ENCODE measurements at regions not wholly inside any gene's neighbourhood (a gene's known extent, or its start where the extent isn't known, plus 50 kb on each side); places are given as distances from the start of the nearest gene placed in this dataset.

DNA sequence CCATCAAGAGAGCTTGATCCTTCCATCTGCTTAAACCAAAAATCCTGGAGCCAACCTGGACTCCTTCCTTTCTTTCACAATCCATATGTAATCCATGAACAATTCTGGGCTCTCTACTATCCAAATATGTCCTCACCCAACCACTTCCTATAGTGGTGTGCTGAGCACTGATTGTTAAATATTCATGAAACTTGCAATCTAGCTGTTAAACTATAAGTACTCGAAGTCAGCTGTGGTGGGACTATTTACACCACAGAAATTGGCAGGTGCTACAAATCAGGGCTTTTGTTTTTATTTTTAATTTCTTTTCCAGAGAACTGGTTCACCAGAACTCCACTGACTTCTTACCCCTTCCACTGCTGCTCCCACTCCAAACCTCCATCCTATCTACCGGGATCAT is 57.2 kb upstream of the KCND3 start:
- TF ChIP-seq, protein P1, sequence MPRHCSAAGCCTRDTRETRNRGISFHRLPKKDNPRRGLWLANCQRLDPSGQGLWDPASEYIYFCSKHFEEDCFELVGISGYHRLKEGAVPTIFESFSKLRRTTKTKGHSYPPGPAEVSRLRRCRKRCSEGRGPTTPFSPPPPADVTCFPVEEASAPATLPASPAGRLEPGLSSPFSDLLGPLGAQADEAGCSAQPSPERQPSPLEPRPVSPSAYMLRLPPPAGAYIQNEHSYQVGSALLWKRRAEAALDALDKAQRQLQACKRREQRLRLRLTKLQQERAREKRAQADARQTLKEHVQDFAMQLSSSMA (CRISPR knock-in tag; IDR thresholded peaks at IDR 0.05) = no peak
- TF ChIP-seq, protein P2, sequence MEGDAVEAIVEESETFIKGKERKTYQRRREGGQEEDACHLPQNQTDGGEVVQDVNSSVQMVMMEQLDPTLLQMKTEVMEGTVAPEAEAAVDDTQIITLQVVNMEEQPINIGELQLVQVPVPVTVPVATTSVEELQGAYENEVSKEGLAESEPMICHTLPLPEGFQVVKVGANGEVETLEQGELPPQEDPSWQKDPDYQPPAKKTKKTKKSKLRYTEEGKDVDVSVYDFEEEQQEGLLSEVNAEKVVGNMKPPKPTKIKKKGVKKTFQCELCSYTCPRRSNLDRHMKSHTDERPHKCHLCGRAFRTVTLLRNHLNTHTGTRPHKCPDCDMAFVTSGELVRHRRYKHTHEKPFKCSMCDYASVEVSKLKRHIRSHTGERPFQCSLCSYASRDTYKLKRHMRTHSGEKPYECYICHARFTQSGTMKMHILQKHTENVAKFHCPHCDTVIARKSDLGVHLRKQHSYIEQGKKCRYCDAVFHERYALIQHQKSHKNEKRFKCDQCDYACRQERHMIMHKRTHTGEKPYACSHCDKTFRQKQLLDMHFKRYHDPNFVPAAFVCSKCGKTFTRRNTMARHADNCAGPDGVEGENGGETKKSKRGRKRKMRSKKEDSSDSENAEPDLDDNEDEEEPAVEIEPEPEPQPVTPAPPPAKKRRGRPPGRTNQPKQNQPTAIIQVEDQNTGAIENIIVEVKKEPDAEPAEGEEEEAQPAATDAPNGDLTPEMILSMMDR (IDR thresholded peaks at IDR 0.05 in 2 of 3, conservative IDR thresholded peaks at IDR 0.05 in 1 of 3; ENCODE audit: insufficient read depth in 2 of 3, low read depth in 1 of 3, low read length in 3 of 3) = no peak
- TF ChIP-seq ELF4 (CRISPR knock-in tag; IDR thresholded peaks at IDR 0.05) (no peak), NRF1 (conservative IDR thresholded peaks at IDR 0.05 in 1 of 2, IDR thresholded peaks at IDR 0.05 in 1 of 2) (no peak), HDAC2 (IDR thresholded peaks at IDR 0.05) (no peak), SREBF1 (IDR thresholded peaks at IDR 0.05; ENCODE audit: borderline replicate concordance, low read depth, low read length) (no peak), HNRNPLL (IDR thresholded peaks at IDR 0.05; ENCODE audit: low read depth, low read length, poor library complexity, severe bottlenecking) (no peak)
- TF ChIP-seq, protein P3, sequence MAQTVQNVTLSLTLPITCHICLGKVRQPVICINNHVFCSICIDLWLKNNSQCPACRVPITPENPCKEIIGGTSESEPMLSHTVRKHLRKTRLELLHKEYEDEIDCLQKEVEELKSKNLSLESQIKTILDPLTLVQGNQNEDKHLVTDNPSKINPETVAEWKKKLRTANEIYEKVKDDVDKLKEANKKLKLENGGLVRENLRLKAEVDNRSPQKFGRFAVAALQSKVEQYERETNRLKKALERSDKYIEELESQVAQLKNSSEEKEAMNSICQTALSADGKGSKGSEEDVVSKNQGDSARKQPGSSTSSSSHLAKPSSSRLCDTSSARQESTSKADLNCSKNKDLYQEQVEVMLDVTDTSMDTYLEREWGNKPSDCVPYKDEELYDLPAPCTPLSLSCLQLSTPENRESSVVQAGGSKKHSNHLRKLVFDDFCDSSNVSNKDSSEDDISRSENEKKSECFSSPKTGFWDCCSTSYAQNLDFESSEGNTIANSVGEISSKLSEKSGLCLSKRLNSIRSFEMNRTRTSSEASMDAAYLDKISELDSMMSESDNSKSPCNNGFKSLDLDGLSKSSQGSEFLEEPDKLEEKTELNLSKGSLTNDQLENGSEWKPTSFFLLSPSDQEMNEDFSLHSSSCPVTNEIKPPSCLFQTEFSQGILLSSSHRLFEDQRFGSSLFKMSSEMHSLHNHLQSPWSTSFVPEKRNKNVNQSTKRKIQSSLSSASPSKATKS (CRISPR knock-in tag; IDR thresholded peaks at IDR 0.05) = no peak
- TF ChIP-seq, protein P4, sequence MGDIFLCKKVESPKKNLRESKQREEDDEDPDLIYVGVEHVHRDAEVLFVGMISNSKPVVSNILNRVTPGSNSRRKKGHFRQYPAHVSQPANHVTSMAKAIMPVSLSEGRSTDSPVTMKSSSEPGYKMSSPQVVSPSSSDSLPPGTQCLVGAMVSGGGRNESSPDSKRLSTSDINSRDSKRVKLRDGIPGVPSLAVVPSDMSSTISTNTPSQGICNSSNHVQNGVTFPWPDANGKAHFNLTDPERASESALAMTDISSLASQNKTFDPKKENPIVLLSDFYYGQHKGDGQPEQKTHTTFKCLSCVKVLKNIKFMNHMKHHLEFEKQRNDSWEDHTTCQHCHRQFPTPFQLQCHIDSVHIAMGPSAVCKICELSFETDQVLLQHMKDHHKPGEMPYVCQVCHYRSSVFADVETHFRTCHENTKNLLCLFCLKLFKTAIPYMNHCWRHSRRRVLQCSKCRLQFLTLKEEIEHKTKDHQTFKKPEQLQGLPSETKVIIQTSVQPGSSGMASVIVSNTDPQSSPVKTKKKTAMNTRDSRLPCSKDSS (IDR thresholded peaks at IDR 0.05; ENCODE audit: low read depth, partially characterized antibody) = no peak

Data from K562 (cell line).